ENCODE measurements at regions not wholly inside any gene's neighbourhood (a gene's known extent, or its start where the extent isn't known, plus 50 kb on each side); places are given as distances from the start of the nearest gene placed in this dataset.

- TF ChIP-seq, protein P1, sequence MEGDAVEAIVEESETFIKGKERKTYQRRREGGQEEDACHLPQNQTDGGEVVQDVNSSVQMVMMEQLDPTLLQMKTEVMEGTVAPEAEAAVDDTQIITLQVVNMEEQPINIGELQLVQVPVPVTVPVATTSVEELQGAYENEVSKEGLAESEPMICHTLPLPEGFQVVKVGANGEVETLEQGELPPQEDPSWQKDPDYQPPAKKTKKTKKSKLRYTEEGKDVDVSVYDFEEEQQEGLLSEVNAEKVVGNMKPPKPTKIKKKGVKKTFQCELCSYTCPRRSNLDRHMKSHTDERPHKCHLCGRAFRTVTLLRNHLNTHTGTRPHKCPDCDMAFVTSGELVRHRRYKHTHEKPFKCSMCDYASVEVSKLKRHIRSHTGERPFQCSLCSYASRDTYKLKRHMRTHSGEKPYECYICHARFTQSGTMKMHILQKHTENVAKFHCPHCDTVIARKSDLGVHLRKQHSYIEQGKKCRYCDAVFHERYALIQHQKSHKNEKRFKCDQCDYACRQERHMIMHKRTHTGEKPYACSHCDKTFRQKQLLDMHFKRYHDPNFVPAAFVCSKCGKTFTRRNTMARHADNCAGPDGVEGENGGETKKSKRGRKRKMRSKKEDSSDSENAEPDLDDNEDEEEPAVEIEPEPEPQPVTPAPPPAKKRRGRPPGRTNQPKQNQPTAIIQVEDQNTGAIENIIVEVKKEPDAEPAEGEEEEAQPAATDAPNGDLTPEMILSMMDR (IDR thresholded peaks at IDR 0.05): no peak
- TF ChIP-seq POLR2A (IDR thresholded peaks at IDR 0.05): no peak
These were observed 286.8 kb upstream of the CNTN6 start for GRCh38 chr3:806006-806405.

Data from right lobe of liver (tissue), 4 donors.